GM12872 (cell line): ENCODE measurements at regions not wholly inside any gene's neighbourhood (a gene's known extent, or its start where the extent isn't known, plus 50 kb on each side); places are given as distances from the start of the nearest gene placed in this dataset.

Experiments
- CTCF ChIP-seq: IDR thresholded peaks from 3 replicates; pipeline ENCODE4 v1.5.1; 2011; ENCODE audit warnings: low read depth, mild to moderate bottlenecking, low read length, moderate library complexity; ENCODE audit not compliant: insufficient read depth

GRCh38 chr2:239732666-239733010, 292.5 kb downstream of the NDUFA10 start:
- TF ChIP-seq CTCF: no peak

- no peak for TF ChIP-seq CTCF
Measured at GRCh38 chr2:239731998-239732665, 293.0 kb downstream of the NDUFA10 start.

GRCh38 chr2:239731422-239731821, 293.7 kb downstream of the NDUFA10 start:
- TF ChIP-seq CTCF: 0 out of 3 replicates have a peak, but pooled peaks have one; percentile 8

GRCh38 chr2:239730897-239731296, 294.2 kb downstream of the NDUFA10 start:
- no peak for TF ChIP-seq CTCF

- 0 out of 3 replicates have a peak, but pooled peaks have one; percentile 2 for TF ChIP-seq CTCF
Measured at GRCh38 chr2:239729681-239730566, 295.2 kb downstream of the NDUFA10 start.

GRCh38 chr2:239729151-239729550, 296.0 kb downstream of the NDUFA10 start:
- TF ChIP-seq CTCF: no peak

GRCh38 chr2:239728751-239729150, 296.4 kb downstream of the NDUFA10 start:
- TF ChIP-seq CTCF: no peak
